Brain microvascular endothelial cell (primary cell): ENCODE measurements at regions not wholly inside any gene's neighbourhood (a gene's known extent, or its start where the extent isn't known, plus 50 kb on each side); places are given as distances from the start of the nearest gene placed in this dataset.

Source experiments
- DNase-seq: peaks from one replicate; pipeline ENCODE4 v3.0.0-alpha.2; 2020
- H3K27ac ChIP-seq: fragments of 250-450 bp; sonication (Bioruptor Pico); 2 replicates; pipeline ENCODE4 v1.5.1; 2020; ENCODE audit warnings: mild to moderate bottlenecking, moderate library complexity
- H3K27me3 ChIP-seq: fragments of 250-450 bp; sonication (Bioruptor Pico); replicated peaks from 2 replicates; pipeline ENCODE4 v1.5.1; 2020; ENCODE audit warnings: mild to moderate bottlenecking
- H3K36me3 ChIP-seq: fragments of 250-450 bp; sonication (Bioruptor Pico); replicated peaks from 2 replicates; pipeline ENCODE4 v1.5.1; 2020; ENCODE audit warnings: mild to moderate bottlenecking
- H3K4me3 ChIP-seq: 2 replicates; pipeline ENCODE4 v1.5.1; 2011; ENCODE audit warnings: low read depth, mild to moderate bottlenecking, control low read depth, low read length, moderate library complexity
- CTCF ChIP-seq: IDR thresholded peaks from 2 replicates; pipeline ENCODE4 v1.5.1; 2011; ENCODE audit warnings: low read depth, mild to moderate bottlenecking, moderate library complexity, low read length, control low read depth, inconsistent platforms; ENCODE audit errors: missing control alignments
- in situ Hi-C: cut with HindIII; loops from 2 replicates; pipeline ENCODE4 v1.10.0; 2017; ENCODE audit warnings: low sequenced_read_pairs, low pct_ligation_motif_present

- in situ Hi-C loops, result no loop called here
- Histone ChIP-seq H3K4me3 (no peak overlapping the region), H3K27ac (no peak overlapping the region), H3K36me3 (no peaks in the 10 kb centered on the region), H3K27me3 (no peaks in the 10 kb centered on the region)
- DNase-seq, result no peak
- no peak for TF ChIP-seq CTCF
Observed at GRCh38 chr13:71339736-71340135, 527.3 kb downstream of the DACH1 start.

GRCh38 chr13:71339005-71339404 lies 528.0 kb downstream of the DACH1 start:
- H3K4me3 ChIP-seq, result no peak overlapping the region
- no peak for DNase-seq
- no peak overlapping the region for H3K27ac ChIP-seq
- TF ChIP-seq CTCF, result no peak
- no peaks in the 10 kb centered on the region for H3K27me3 ChIP-seq
- in situ Hi-C loops, result no loop called here
- no peaks in the 10 kb centered on the region for H3K36me3 ChIP-seq

GRCh38 chr13:71338070-71338469 lies 528.9 kb downstream of the DACH1 start:
- Histone ChIP-seq H3K27ac (no peak overlapping the region), H3K27me3 (no peaks in the 10 kb centered on the region), H3K36me3 (no peaks in the 10 kb centered on the region), H3K4me3 (no peak overlapping the region)
- DNase-seq, result no peak
- in situ Hi-C loops, result no loop called here
- no peak for TF ChIP-seq CTCF

GRCh38 chr13:71327266-71327665 lies 539.7 kb downstream of the DACH1 start:
- DNase-seq, result no peak
- H3K27ac ChIP-seq, result no peak overlapping the region
- H3K36me3 ChIP-seq, result no peaks in the 10 kb centered on the region
- no peak overlapping the region for H3K4me3 ChIP-seq
- no peaks in the 10 kb centered on the region for H3K27me3 ChIP-seq
- no peak for TF ChIP-seq CTCF
- in situ Hi-C loops, result no loop called here

GRCh38 chr13:71325556-71325955 lies 541.4 kb downstream of the DACH1 start:
- no peaks in the 10 kb centered on the region for H3K27me3 ChIP-seq
- H3K4me3 ChIP-seq, result no peak overlapping the region
- TF ChIP-seq CTCF, result no peak
- DNase-seq, result no peak
- in situ Hi-C loops, result no loop called here
- no peaks in the 10 kb centered on the region for H3K36me3 ChIP-seq
- H3K27ac ChIP-seq, result no peak overlapping the region

GRCh38 chr13:71323266-71323665 lies 543.7 kb downstream of the DACH1 start:
- TF ChIP-seq CTCF, result no peak
- in situ Hi-C loops, result no loop called here
- no peak overlapping the region for H3K4me3 ChIP-seq
- DNase-seq, result no peak
- H3K36me3 ChIP-seq, result no peaks in the 10 kb centered on the region
- H3K27me3 ChIP-seq, result no peaks in the 10 kb centered on the region
- no peak overlapping the region for H3K27ac ChIP-seq
